ENCODE measurements at regions not wholly inside any gene's neighbourhood (a gene's known extent, or its start where the extent isn't known, plus 50 kb on each side); places are given as distances from the start of the nearest gene placed in this dataset.

GRCh38 chr2:181781078-181781786 is 100.9 kb upstream of the NEUROD1 start:
- no peak for TF ChIP-seq CTCF (IDR thresholded peaks at IDR 0.05)
- H3K4me3 ChIP-seq (ENCODE audit: low read length), result no peak overlapping the region
- DNase-seq, result no peak
- no peaks in the 10 kb centered on the region for H3K4me1 ChIP-seq (ENCODE audit: control insufficient read depth, insufficient read depth, low read length)
- no peak overlapping the region for H3K27ac Mint-ChIP-seq
- peaks cover 5 to 7% of the 10 kb centered on the region in 2 donors for H3K27me3 Mint-ChIP-seq (ENCODE audit: low read depth in 2 of 2)
- H3K9me3 ChIP-seq (ENCODE audit: control insufficient read depth, insufficient read depth, low read length), result no peaks in the 10 kb centered on the region
- H3K36me3 ChIP-seq (ENCODE audit: control insufficient read depth, insufficient read depth, low read length), result no peaks in the 10 kb centered on the region
- no peak for ATAC-seq
- no peak overlapping the region for H3K4me3 Mint-ChIP-seq
- H3K4me1 Mint-ChIP-seq, result peaks cover 4% of the 10 kb centered on the region in 2 donors
- H3K27ac ChIP-seq (ENCODE audit: low read length), result no peak overlapping the region
- intact Hi-C loops (cut with micrococcal nuclease), result no loop called here
- H3K36me3 Mint-ChIP-seq, result no peaks in the 10 kb centered on the region
- H3K9me3 Mint-ChIP-seq, result no peaks in the 10 kb centered on the region
- no peaks in the 10 kb centered on the region for H3K27me3 ChIP-seq (ENCODE audit: control insufficient read depth, insufficient read depth, low read length)

- H3K36me3 Mint-ChIP-seq, result no peaks in the 10 kb centered on the region
Measured at GRCh38 chr2:181782660-181783059, 102.3 kb upstream of the NEUROD1 start.

GRCh38 chr2:181784556-181784955 is 104.2 kb upstream of the NEUROD1 start:
- no peak for TF ChIP-seq CTCF (IDR thresholded peaks at IDR 0.05)
- ATAC-seq (no peak), DNase-seq (no peak)
- no peaks in the 10 kb centered on the region for H3K4me1 ChIP-seq (ENCODE audit: control insufficient read depth, insufficient read depth, low read length)
- H3K27ac Mint-ChIP-seq, result no peak overlapping the region
- WGBS (ENCODE audit: insufficient coverage), result 100% methylated on average over 1 of the region's 3 CpGs
- no peaks in the 10 kb centered on the region for H3K36me3 Mint-ChIP-seq
- no peaks in the 10 kb centered on the region for H3K27me3 ChIP-seq (ENCODE audit: control insufficient read depth, insufficient read depth, low read length)
- H3K27me3 Mint-ChIP-seq (ENCODE audit: low read depth in 2 of 2), result peaks cover 5 to 7% of the 10 kb centered on the region in 2 donors
- H3K4me3 Mint-ChIP-seq, result no peak overlapping the region
- no peaks in the 10 kb centered on the region for H3K9me3 ChIP-seq (ENCODE audit: control insufficient read depth, insufficient read depth, low read length)
- no peak overlapping the region for H3K4me3 ChIP-seq (ENCODE audit: low read length)
- intact Hi-C loops (cut with micrococcal nuclease), result no loop called here
- H3K36me3 ChIP-seq (ENCODE audit: control insufficient read depth, insufficient read depth, low read length), result no peaks in the 10 kb centered on the region
- no peak overlapping the region for H3K27ac ChIP-seq (ENCODE audit: low read length)
- H3K9me3 Mint-ChIP-seq, result no peaks in the 10 kb centered on the region
- no peaks in the 10 kb centered on the region for H3K4me1 Mint-ChIP-seq

More at GRCh38 chr2:181782660-181783059, 102.3 kb upstream of the NEUROD1 start:
- Histone ChIP-seq H3K4me1 (ENCODE audit: control insufficient read depth, insufficient read depth, low read length) (no peaks in the 10 kb centered on the region), H3K4me3 (ENCODE audit: low read length) (no peak overlapping the region), H3K36me3 (ENCODE audit: control insufficient read depth, insufficient read depth, low read length) (no peaks in the 10 kb centered on the region), H3K27me3 (ENCODE audit: control insufficient read depth, insufficient read depth, low read length) (no peaks in the 10 kb centered on the region), H3K9me3 (ENCODE audit: control insufficient read depth, insufficient read depth, low read length) (no peaks in the 10 kb centered on the region), H3K27ac (ENCODE audit: low read length) (no peak overlapping the region)
- Mint-ChIP-seq H3K27me3 (ENCODE audit: low read depth in 2 of 2) (peaks cover 5 to 7% of the 10 kb centered on the region in 2 donors), H3K27ac (no peak overlapping the region), H3K9me3 (no peaks in the 10 kb centered on the region), H3K4me1 (peaks cover 4% of the 10 kb centered on the region in 2 donors), H3K4me3 (no peak overlapping the region)
- DNase-seq (no peak), ATAC-seq (no peak)
- TF ChIP-seq CTCF (IDR thresholded peaks at IDR 0.05), result no peak
- intact Hi-C loops (cut with micrococcal nuclease), result no loop called here

Measured in natural killer cell (primary cell).